ENCODE measurements at regions not wholly inside any gene's neighbourhood (a gene's known extent, or its start where the extent isn't known, plus 50 kb on each side); places are given as distances from the start of the nearest gene placed in this dataset.

DNA sequence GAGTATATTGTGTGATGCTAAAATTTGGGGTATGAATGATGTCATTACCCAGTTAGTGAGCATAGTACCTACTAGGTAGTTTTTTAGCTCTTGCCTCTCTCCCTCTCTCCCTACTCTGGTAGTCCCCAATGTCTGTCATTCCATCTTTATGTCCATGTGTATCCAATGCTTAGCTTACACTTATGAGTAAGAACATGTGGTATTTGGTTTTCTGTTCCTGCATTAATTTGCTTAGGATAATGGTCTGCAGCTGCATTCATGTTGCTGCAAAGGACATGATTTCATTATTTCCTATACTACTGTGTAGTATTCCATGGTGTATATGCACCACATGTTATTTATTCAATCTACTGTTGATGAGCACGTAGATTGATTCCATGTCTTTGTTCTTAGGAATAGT, 54.4 kb upstream of the NEGR1 start:
- TF ChIP-seq ZFX (IDR thresholded peaks at IDR 0.05; ENCODE audit: borderline replicate concordance): no peak
- TF ChIP-seq, protein P1, sequence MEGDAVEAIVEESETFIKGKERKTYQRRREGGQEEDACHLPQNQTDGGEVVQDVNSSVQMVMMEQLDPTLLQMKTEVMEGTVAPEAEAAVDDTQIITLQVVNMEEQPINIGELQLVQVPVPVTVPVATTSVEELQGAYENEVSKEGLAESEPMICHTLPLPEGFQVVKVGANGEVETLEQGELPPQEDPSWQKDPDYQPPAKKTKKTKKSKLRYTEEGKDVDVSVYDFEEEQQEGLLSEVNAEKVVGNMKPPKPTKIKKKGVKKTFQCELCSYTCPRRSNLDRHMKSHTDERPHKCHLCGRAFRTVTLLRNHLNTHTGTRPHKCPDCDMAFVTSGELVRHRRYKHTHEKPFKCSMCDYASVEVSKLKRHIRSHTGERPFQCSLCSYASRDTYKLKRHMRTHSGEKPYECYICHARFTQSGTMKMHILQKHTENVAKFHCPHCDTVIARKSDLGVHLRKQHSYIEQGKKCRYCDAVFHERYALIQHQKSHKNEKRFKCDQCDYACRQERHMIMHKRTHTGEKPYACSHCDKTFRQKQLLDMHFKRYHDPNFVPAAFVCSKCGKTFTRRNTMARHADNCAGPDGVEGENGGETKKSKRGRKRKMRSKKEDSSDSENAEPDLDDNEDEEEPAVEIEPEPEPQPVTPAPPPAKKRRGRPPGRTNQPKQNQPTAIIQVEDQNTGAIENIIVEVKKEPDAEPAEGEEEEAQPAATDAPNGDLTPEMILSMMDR (IDR thresholded peaks at IDR 0.05): no peak
- H3K27ac ChIP-seq: no peak overlapping the region

Measured in 22Rv1 (cell line).